Panc1 (cell line): ENCODE measurements at regions not wholly inside any gene's neighbourhood (a gene's known extent, or its start where the extent isn't known, plus 50 kb on each side); places are given as distances from the start of the nearest gene placed in this dataset.
"Not testable (repeated sequence)": the region's sequence is repeated elsewhere in the genome, so short reads cannot be mapped to it uniquely, and the experiment has no call there.

Source experiments
- CTCF ChIP-seq: fragments of 450-650 bp; IDR thresholded peaks from 2 replicates; pipeline ENCODE4 v1.5.1; 2017; ENCODE audit warnings: mild to moderate bottlenecking
- POLR2AphosphoS5 ChIP-seq: IDR thresholded peaks from 2 replicates; pipeline ENCODE4 v1.6.1; 2012; ENCODE audit warnings: mild to moderate bottlenecking, low read depth, low read length, moderate library complexity
- SIN3A ChIP-seq: IDR thresholded peaks from 2 replicates; pipeline ENCODE4 v1.6.1; 2012; ENCODE audit warnings: low read depth, mild to moderate bottlenecking, low read length, moderate library complexity, borderline replicate concordance; ENCODE audit not compliant: insufficient read depth

- TF ChIP-seq CTCF: 0 out of 2 replicates have a peak, but pooled peaks have one; percentile 7
- not testable (repeated sequence) for TF ChIP-seq POLR2AphosphoS5, SIN3A
Measured at GRCh38 chr16:33709856-33710695, 250.7 kb downstream of the TP53TG3F start.
